Omental fat pad (tissue), 3 donors: ENCODE measurements at regions not wholly inside any gene's neighbourhood (a gene's known extent, or its start where the extent isn't known, plus 50 kb on each side); places are given as distances from the start of the nearest gene placed in this dataset.

ENCODE experiments used
- ATAC-seq: fragments of 150-250 bp; one replicate; pipeline ENCODE4 v1.9.1; 2016; ENCODE audit warnings: mild to moderate bottlenecking, moderate library complexity; ENCODE audit not compliant: low FRiP score
- DNase-seq: peaks from one replicate; pipeline ENCODE4 v3.0.0-alpha.2; 2019; ENCODE audit warnings: low spot score
- CTCF ChIP-seq, 3 donors: fragments of 450-650 bp; IDR thresholded peaks; one replicate each; pipeline ENCODE4 v1.5.1; 2016 to 2017; ENCODE audit warnings: antibody characterized with exemption in 3 of 3, mild to moderate bottlenecking in 3 of 3, moderate library complexity in 2 of 3

GRCh38 chr7:73976761-73977618 is 51.0 kb upstream of the ELN start:
- DNase-seq (no peak), ATAC-seq (no peak)
- no peak for TF ChIP-seq CTCF (IDR thresholded peaks at IDR 0.05)

GRCh38 chr7:73977619-73978618 is 50.1 kb upstream of the ELN start:
- TF ChIP-seq CTCF (IDR thresholded peaks at IDR 0.05), result no peak
- DNase-seq, result peak; percentile 12
- ATAC-seq, result no peak
